Glutamatergic neuron (in vitro differentiated cells): ENCODE measurements at regions not wholly inside any gene's neighbourhood (a gene's known extent, or its start where the extent isn't known, plus 50 kb on each side); places are given as distances from the start of the nearest gene placed in this dataset.

ENCODE experiments used
- DNase-seq: peaks from one replicate; pipeline ENCODE4 v3.0.0; 2022
- H3K27ac Mint-ChIP-seq: one replicate; pipeline ENCODE4 v1.8.0; 2020; ENCODE audit warnings: mild to moderate bottlenecking, mixed read lengths, inconsistent platforms; ENCODE audit not compliant: unreplicated experiment
- H3K27me3 Mint-ChIP-seq: one replicate; pipeline ENCODE4 v1.8.0; 2020; ENCODE audit warnings: mild to moderate bottlenecking, moderate library complexity, mixed read lengths, inconsistent platforms; ENCODE audit not compliant: unreplicated experiment
- H3K36me3 Mint-ChIP-seq: one replicate; pipeline ENCODE4 v1.8.0; 2020; ENCODE audit warnings: mild to moderate bottlenecking, mixed read lengths, inconsistent platforms; ENCODE audit not compliant: unreplicated experiment
- H3K4me1 Mint-ChIP-seq: one replicate; pipeline ENCODE4 v1.8.0; 2020; ENCODE audit warnings: mild to moderate bottlenecking, low read depth, mixed read lengths, inconsistent platforms; ENCODE audit not compliant: unreplicated experiment
- H3K4me3 Mint-ChIP-seq: one replicate; pipeline ENCODE4 v1.8.0; 2020; ENCODE audit warnings: mild to moderate bottlenecking, mixed read lengths, inconsistent platforms; ENCODE audit not compliant: unreplicated experiment
- H3K9me3 Mint-ChIP-seq: one replicate; pipeline ENCODE4 v1.8.0; 2020; ENCODE audit warnings: mild to moderate bottlenecking, moderate library complexity, mixed read lengths, inconsistent platforms; ENCODE audit not compliant: unreplicated experiment
- TF ChIP-seq, protein P1 (sequence below): fragments of 200-600 bp; sonication (generic); IDR thresholded peaks from one replicate; pipeline ENCODE4 v1.5.0; 2021; ENCODE audit not compliant: partially characterized antibody, unreplicated experiment

DNA sequence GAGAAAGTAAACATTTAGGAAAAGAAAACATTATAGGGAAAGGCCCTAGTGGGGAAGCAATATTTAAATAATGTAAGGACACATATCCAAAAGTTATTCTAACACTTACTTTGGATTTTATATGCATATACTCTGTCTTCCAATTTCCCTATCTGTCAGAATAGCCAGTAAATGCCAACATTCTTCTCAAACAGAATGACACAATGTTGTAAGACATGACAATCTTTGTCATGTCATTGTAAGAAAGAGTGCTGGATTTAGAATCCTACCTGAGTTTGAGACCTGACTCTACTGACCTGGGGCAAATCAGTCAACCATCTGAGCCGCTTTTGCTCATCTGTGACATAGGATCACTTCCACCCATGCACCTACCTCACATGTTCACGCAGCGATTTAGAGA lies 198.3 kb downstream of the PHLDA1 start:
- peak overlapping the region; percentile 9 for H3K27ac Mint-ChIP-seq
- H3K4me3 Mint-ChIP-seq = no peak overlapping the region
- H3K36me3 Mint-ChIP-seq = no peaks in the 10 kb centered on the region
- TF ChIP-seq, protein P1, sequence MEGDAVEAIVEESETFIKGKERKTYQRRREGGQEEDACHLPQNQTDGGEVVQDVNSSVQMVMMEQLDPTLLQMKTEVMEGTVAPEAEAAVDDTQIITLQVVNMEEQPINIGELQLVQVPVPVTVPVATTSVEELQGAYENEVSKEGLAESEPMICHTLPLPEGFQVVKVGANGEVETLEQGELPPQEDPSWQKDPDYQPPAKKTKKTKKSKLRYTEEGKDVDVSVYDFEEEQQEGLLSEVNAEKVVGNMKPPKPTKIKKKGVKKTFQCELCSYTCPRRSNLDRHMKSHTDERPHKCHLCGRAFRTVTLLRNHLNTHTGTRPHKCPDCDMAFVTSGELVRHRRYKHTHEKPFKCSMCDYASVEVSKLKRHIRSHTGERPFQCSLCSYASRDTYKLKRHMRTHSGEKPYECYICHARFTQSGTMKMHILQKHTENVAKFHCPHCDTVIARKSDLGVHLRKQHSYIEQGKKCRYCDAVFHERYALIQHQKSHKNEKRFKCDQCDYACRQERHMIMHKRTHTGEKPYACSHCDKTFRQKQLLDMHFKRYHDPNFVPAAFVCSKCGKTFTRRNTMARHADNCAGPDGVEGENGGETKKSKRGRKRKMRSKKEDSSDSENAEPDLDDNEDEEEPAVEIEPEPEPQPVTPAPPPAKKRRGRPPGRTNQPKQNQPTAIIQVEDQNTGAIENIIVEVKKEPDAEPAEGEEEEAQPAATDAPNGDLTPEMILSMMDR = no peak
- H3K27me3 Mint-ChIP-seq = peaks cover 12% of the 10 kb centered on the region
- H3K9me3 Mint-ChIP-seq = peaks cover 15% of the 10 kb centered on the region
- H3K4me1 Mint-ChIP-seq = peaks cover 41% of the 10 kb centered on the region
- no peak for DNase-seq

DNA sequence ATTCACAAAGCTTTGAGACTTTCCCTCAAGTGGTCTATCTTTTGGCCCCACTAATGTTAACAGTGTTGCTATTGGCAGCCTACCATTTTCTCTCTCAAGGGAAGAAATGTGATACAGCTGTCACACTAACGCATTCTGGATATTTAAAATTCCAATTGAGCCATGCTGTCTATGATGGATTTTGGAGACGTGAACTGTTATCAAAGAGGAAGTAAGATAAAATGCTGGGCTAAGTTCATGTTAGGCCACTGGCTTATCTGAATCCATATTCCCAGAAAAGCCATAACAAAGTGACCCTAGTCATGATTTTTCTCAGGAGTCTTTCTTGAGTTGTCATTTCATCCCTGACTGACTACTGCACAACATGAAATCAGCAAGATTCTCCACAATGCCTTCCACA lies 200.2 kb downstream of the PHLDA1 start:
- Mint-ChIP-seq H3K36me3 (no peaks in the 10 kb centered on the region), H3K27ac (no peak overlapping the region), H3K27me3 (no peaks in the 10 kb centered on the region), H3K4me1 (peaks cover 24% of the 10 kb centered on the region), H3K4me3 (no peak overlapping the region), H3K9me3 (no peaks in the 10 kb centered on the region)
- no peak for DNase-seq
- TF ChIP-seq, protein P1 = no peak

DNA sequence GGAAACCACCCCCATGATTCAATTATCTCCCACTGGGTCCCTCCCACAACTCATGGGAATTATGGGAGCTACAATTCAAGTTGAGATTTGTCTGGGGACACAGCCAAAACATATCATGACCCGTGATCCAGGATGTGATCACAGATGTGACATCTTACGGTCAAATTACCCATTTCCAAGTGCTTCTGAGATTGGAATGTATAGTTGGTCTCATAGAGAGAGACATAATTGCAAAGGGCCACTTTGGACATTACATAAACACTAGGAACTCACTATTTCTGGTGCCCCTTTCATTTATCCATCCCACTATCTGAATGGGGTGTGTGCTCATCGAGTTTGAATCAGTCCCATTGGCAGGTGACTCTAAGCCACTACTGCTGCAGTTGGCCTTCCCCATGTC lies 204.5 kb downstream of the PHLDA1 start:
- H3K4me1 Mint-ChIP-seq = peaks cover 6% of the 10 kb centered on the region
- no peak overlapping the region for H3K4me3 Mint-ChIP-seq
- TF ChIP-seq, protein P1 = no peak
- H3K27ac Mint-ChIP-seq = no peak overlapping the region
- no peak for DNase-seq
- H3K36me3 Mint-ChIP-seq = no peaks in the 10 kb centered on the region
- H3K27me3 Mint-ChIP-seq = no peaks in the 10 kb centered on the region
- no peaks in the 10 kb centered on the region for H3K9me3 Mint-ChIP-seq

DNA sequence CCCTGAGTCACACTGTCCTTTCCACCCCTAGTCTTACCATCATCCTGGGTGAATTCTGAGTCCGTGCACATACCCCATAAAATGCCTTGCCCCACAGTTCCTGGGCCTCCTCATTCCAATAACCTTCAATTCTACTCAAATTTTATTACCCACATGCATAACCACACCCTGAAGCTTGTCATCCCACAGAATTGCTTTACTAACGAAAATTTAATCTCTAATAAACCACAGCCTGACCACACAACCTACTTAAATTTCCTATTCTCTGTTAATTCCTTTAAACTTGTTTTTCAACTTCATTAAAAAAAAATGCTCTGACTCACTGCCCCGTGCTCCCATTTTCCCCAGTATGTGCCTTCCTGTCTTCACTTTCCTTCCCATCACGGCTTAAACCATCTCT lies 205.9 kb downstream of the PHLDA1 start:
- peaks cover 6% of the 10 kb centered on the region for H3K4me1 Mint-ChIP-seq
- H3K9me3 Mint-ChIP-seq = no peaks in the 10 kb centered on the region
- no peak overlapping the region for H3K27ac Mint-ChIP-seq
- H3K4me3 Mint-ChIP-seq = no peak overlapping the region
- DNase-seq = no peak
- TF ChIP-seq, protein P1 = no peak
- no peaks in the 10 kb centered on the region for H3K27me3 Mint-ChIP-seq
- H3K36me3 Mint-ChIP-seq = no peaks in the 10 kb centered on the region

- no peaks in the 10 kb centered on the region for H3K27me3 Mint-ChIP-seq
- H3K9me3 Mint-ChIP-seq = peaks cover 2% of the 10 kb centered on the region
- no peak for DNase-seq
- TF ChIP-seq, protein P1 = no peak
- no peak overlapping the region for H3K4me3 Mint-ChIP-seq
- peaks cover 14% of the 10 kb centered on the region for H3K4me1 Mint-ChIP-seq
- no peak overlapping the region for H3K27ac Mint-ChIP-seq
- no peaks in the 10 kb centered on the region for H3K36me3 Mint-ChIP-seq
Measured at GRCh38 chr12:75823475-75823874, 208.1 kb downstream of the PHLDA1 start.
